H9 (cell line): ENCODE measurements at regions not wholly inside any gene's neighbourhood (a gene's known extent, or its start where the extent isn't known, plus 50 kb on each side); places are given as distances from the start of the nearest gene placed in this dataset.

Experiments used
- DNase-seq: peaks from one replicate; pipeline ENCODE4 v3.0.0-alpha.2; 2017
- H2AFZ ChIP-seq: one replicate; pipeline ENCODE4 v1.6.1; 2013; ENCODE audit warnings: mild to moderate bottlenecking, low read length, control low read depth, moderate library complexity
- H2AK5ac ChIP-seq: 2 replicates; pipeline ENCODE4 v1.6.1; 2013; ENCODE audit warnings: low read length, control low read depth, mixed read lengths; ENCODE audit not compliant: insufficient read length
- H2BK120ac ChIP-seq: one replicate; pipeline ENCODE4 v1.6.1; 2013; ENCODE audit warnings: low read depth, mild to moderate bottlenecking, low read length, control low read depth, inconsistent platforms; ENCODE audit not compliant: poor library complexity, severe bottlenecking
- H2BK12ac ChIP-seq: 2 replicates; pipeline ENCODE4 v1.6.1; 2013; ENCODE audit warnings: low read length, control low read depth, mixed read lengths, low read depth; ENCODE audit not compliant: insufficient read length
- H2BK15ac ChIP-seq: 2 replicates; pipeline ENCODE4 v1.6.1; 2013; ENCODE audit warnings: low read depth, low read length, control low read depth
- H2BK20ac ChIP-seq: one replicate; pipeline ENCODE4 v1.6.1; 2013; ENCODE audit warnings: low read depth, mild to moderate bottlenecking, low read length, control low read depth, inconsistent platforms; ENCODE audit not compliant: poor library complexity, severe bottlenecking
- H2BK5ac ChIP-seq: 2 replicates; pipeline ENCODE4 v1.6.1; 2013; ENCODE audit warnings: low read length, control low read depth, mixed read lengths; ENCODE audit not compliant: insufficient read length
- H3K14ac ChIP-seq: 2 replicates; pipeline ENCODE4 v1.6.1; 2013; ENCODE audit warnings: low read length, control low read depth; ENCODE audit not compliant: insufficient read depth
- H3K18ac ChIP-seq: 2 replicates; pipeline ENCODE4 v1.6.1; 2013; ENCODE audit warnings: low read depth, mild to moderate bottlenecking, mixed read lengths, low read length, control low read depth; ENCODE audit not compliant: insufficient read length
- H3K23ac ChIP-seq: 2 replicates; pipeline ENCODE4 v1.6.1; 2013; ENCODE audit warnings: low read length, control low read depth, mixed read lengths, low read depth; ENCODE audit not compliant: insufficient read length
- H3K23me2 ChIP-seq: 2 replicates; pipeline ENCODE4 v1.6.1; 2013; ENCODE audit warnings: low read depth, mild to moderate bottlenecking, mixed read lengths, low read length, control low read depth; ENCODE audit not compliant: insufficient read length, poor library complexity, severe bottlenecking
- H3K27ac ChIP-seq: 2 replicates; pipeline ENCODE4 v1.5.1; 2013; ENCODE audit warnings: low read length, control low read depth, mixed read lengths, low read depth; ENCODE audit not compliant: insufficient read length
- H3K27me3 ChIP-seq: 2 replicates; pipeline ENCODE4 v1.6.1; 2013; ENCODE audit warnings: low read length, control low read depth, inconsistent platforms; ENCODE audit not compliant: insufficient read depth
- H3K4ac ChIP-seq: 2 replicates; pipeline ENCODE4 v1.6.1; 2013; ENCODE audit warnings: low read depth, mild to moderate bottlenecking, control low read depth, inconsistent platforms, low read length, moderate library complexity
- H3K4me1 ChIP-seq: 2 replicates; pipeline ENCODE4 v1.6.1; 2013; ENCODE audit warnings: low read length, control low read depth, inconsistent platforms; ENCODE audit not compliant: insufficient read depth
- H3K4me2 ChIP-seq: 2 replicates; pipeline ENCODE4 v1.6.1; 2013; ENCODE audit warnings: low read length, control low read depth, mixed read lengths; ENCODE audit not compliant: insufficient read length, insufficient read depth
- H3K56ac ChIP-seq: 2 replicates; pipeline ENCODE4 v1.6.1; 2013; ENCODE audit warnings: low read depth, mild to moderate bottlenecking, mixed read lengths, low read length, control low read depth; ENCODE audit not compliant: insufficient read length
- H3K79me1 ChIP-seq: 2 replicates; pipeline ENCODE4 v1.6.1; 2013; ENCODE audit warnings: low read depth, mild to moderate bottlenecking, moderate library complexity, low read length, control low read depth, inconsistent platforms; ENCODE audit not compliant: insufficient read depth, poor library complexity, severe bottlenecking
- H3K79me2 ChIP-seq: 2 replicates; pipeline ENCODE4 v1.6.1; 2013; ENCODE audit warnings: low read length, control low read depth, inconsistent platforms; ENCODE audit not compliant: insufficient read depth
- H3K9ac ChIP-seq: 2 replicates; pipeline ENCODE4 v1.6.1; 2013; ENCODE audit warnings: low read length, control low read depth, mixed read lengths; ENCODE audit not compliant: insufficient read length; ENCODE audit errors: extremely low read depth
- H3K9me3 ChIP-seq: one replicate; pipeline ENCODE4 v1.6.1; 2013; ENCODE audit warnings: low read depth, low read length, inconsistent platforms; ENCODE audit not compliant: control insufficient read depth
- H3T11ph ChIP-seq: one replicate; pipeline ENCODE4 v1.6.1; 2013; ENCODE audit warnings: mild to moderate bottlenecking, low read length, control low read depth, inconsistent platforms
- H4K20me1 ChIP-seq: one replicate; pipeline ENCODE4 v1.6.1; 2013; ENCODE audit not compliant: control insufficient read depth, insufficient read length, insufficient read depth
- H4K5ac ChIP-seq: 2 replicates; pipeline ENCODE4 v1.6.1; 2013; ENCODE audit warnings: low read depth, mild to moderate bottlenecking, mixed read lengths, low read length, control low read depth; ENCODE audit not compliant: insufficient read length
- H4K8ac ChIP-seq: replicated peaks from 2 replicates; pipeline ENCODE4 v1.6.1; 2013; ENCODE audit warnings: low read length, control low read depth, mixed read lengths, low read depth; ENCODE audit not compliant: insufficient read length
- H4K91ac ChIP-seq: 2 replicates; pipeline ENCODE4 v1.6.1; 2013; ENCODE audit warnings: low read depth, mild to moderate bottlenecking, moderate library complexity, mixed read lengths, low read length, control low read depth; ENCODE audit not compliant: insufficient read length
- H3K27ac Mint-ChIP-seq, 3 experiments: 2 replicates in 2 of 3; 3 replicates in 1 of 3; pipeline ENCODE4 v1.8.0; 2020 to 2021; ENCODE audit warnings: mixed read lengths in 3 of 3, mild to moderate bottlenecking in 1 of 3, moderate library complexity in 1 of 3
- H3K27me3 Mint-ChIP-seq: 2 replicates; pipeline ENCODE4 v1.8.0; 2021; ENCODE audit warnings: low read depth, mild to moderate bottlenecking, moderate library complexity, mixed read lengths
- H3K36me3 Mint-ChIP-seq, 3 experiments: 2 replicates in 2 of 3; 3 replicates in 1 of 3; pipeline ENCODE4 v1.8.0; 2020 to 2021; ENCODE audit warnings: low read depth in 3 of 3, mixed read lengths in 3 of 3; ENCODE audit not compliant: insufficient read depth in 1 of 3
- H3K4me1 Mint-ChIP-seq, 2 experiments: 2 replicates each; pipeline ENCODE4 v1.8.0; 2020; ENCODE audit warnings: mixed read lengths in 2 of 2
- H3K4me3 Mint-ChIP-seq, 2 experiments: 2 replicates in 1 of 2; 3 replicates in 1 of 2; pipeline ENCODE4 v1.8.0; 2020 to 2021; ENCODE audit warnings: mild to moderate bottlenecking in 2 of 2, mixed read lengths in 2 of 2, moderate library complexity in 1 of 2
- H3K9me3 Mint-ChIP-seq, 2 experiments: 2 replicates in 1 of 2; 3 replicates in 1 of 2; pipeline ENCODE4 v1.8.0; 2020; ENCODE audit warnings: mild to moderate bottlenecking in 2 of 2, mixed read lengths in 2 of 2, moderate library complexity in 1 of 2
- WGBS: extraction: QIAGEN DNeasy Blood & Tissue Kit; methylation state at CpG from one replicate; pipeline ENCODE4 v1.1.7; 2013; ENCODE audit warnings: missing lambda C conversion rate, low lambda C conversion rate, mixed read lengths; ENCODE audit not compliant: insufficient read length; ENCODE audit errors: extremely low coverage; 5-methylcytosine and 5-hydroxymethylcytosine counted together
- TF ChIP-seq, protein P1 (sequence below): fragments of 200-600 bp; sonication (generic); conservative IDR thresholded peaks from 3 replicates; pipeline ENCODE4 v1.8.0; 2021; ENCODE audit warnings: antibody characterized with exemption, mild to moderate bottlenecking

GRCh38 chr2:211174021-211174420 is 617.6 kb downstream of the CPS1 start:
- TF ChIP-seq, protein P1, sequence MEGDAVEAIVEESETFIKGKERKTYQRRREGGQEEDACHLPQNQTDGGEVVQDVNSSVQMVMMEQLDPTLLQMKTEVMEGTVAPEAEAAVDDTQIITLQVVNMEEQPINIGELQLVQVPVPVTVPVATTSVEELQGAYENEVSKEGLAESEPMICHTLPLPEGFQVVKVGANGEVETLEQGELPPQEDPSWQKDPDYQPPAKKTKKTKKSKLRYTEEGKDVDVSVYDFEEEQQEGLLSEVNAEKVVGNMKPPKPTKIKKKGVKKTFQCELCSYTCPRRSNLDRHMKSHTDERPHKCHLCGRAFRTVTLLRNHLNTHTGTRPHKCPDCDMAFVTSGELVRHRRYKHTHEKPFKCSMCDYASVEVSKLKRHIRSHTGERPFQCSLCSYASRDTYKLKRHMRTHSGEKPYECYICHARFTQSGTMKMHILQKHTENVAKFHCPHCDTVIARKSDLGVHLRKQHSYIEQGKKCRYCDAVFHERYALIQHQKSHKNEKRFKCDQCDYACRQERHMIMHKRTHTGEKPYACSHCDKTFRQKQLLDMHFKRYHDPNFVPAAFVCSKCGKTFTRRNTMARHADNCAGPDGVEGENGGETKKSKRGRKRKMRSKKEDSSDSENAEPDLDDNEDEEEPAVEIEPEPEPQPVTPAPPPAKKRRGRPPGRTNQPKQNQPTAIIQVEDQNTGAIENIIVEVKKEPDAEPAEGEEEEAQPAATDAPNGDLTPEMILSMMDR = no peak
- no peak overlapping the region for H3K9ac ChIP-seq
- H3K23me2 ChIP-seq = no peaks in the 10 kb centered on the region
- H3K79me1 ChIP-seq = no peaks in the 10 kb centered on the region
- WGBS = no CpG with 5 or more reads among the region's 2 CpGs
- no peak overlapping the region for H2BK120ac ChIP-seq
- no peak overlapping the region for H2AK5ac ChIP-seq
- no peaks in the 10 kb centered on the region for H3K79me2 ChIP-seq
- no peak overlapping the region for H4K91ac ChIP-seq
- Mint-ChIP-seq H3K27me3 (no peaks in the 10 kb centered on the region), H3K27ac (no peak overlapping the region), H3K36me3 (no peaks in the 10 kb centered on the region), H3K4me3 (no peak overlapping the region), H3K9me3 (no peaks in the 10 kb centered on the region), H3K4me1 (no peaks in the 10 kb centered on the region)
- H3T11ph ChIP-seq = no peak overlapping the region
- H3K18ac ChIP-seq = no peak overlapping the region
- H3K14ac ChIP-seq = no peak overlapping the region
- no peak overlapping the region for H2AFZ ChIP-seq
- no peaks in the 10 kb centered on the region for H3K4me1 ChIP-seq
- no peak for DNase-seq
- no peak overlapping the region for H2BK20ac ChIP-seq
- no peak overlapping the region for H3K27ac ChIP-seq
- H2BK12ac ChIP-seq = no peak overlapping the region
- no peak overlapping the region for H2BK5ac ChIP-seq
- H3K9me3 ChIP-seq = no peaks in the 10 kb centered on the region
- H3K27me3 ChIP-seq = no peaks in the 10 kb centered on the region
- H4K20me1 ChIP-seq = no peaks in the 10 kb centered on the region
- H4K8ac ChIP-seq = no peak overlapping the region
- H3K4me2 ChIP-seq = no peak overlapping the region
- no peak overlapping the region for H3K56ac ChIP-seq
- no peak overlapping the region for H2BK15ac ChIP-seq
- H4K5ac ChIP-seq = no peak overlapping the region
- no peak overlapping the region for H3K4ac ChIP-seq
- H3K23ac ChIP-seq = no peak overlapping the region
